Putamen (tissue), 1 donor: ENCODE measurements at regions not wholly inside any gene's neighbourhood (a gene's known extent, or its start where the extent isn't known, plus 50 kb on each side); places are given as distances from the start of the nearest gene placed in this dataset.

Experiments used
- DNase-seq: peaks from one replicate; pipeline ENCODE4 v3.0.0-alpha.2; 2016; ENCODE audit warnings: low spot score

DNA sequence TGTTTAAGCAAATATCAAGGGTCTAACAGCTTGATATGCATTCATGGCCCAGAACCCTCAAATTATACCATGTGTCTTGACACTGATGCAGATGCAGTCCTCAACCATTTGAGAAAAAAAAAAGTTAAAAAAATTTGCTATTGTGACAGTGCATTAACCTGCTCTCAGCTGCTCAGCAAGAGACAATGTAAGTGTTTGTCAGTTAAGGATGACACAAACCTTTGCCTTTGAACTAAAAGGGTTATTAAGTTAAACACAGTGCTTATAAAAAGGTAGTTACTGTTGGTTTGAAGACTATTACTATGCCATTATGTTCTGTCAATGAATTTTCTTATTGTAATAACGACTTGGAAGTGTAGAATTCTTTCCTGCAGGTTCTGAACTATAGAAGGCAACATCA is 655.6 kb upstream of the NEGR1 start:
- no peak for DNase-seq

GRCh38 chr1:72936942-72937341 is 654.6 kb upstream of the NEGR1 start:
- DNase-seq, result no peak

GRCh38 chr1:72936151-72936740 is 653.9 kb upstream of the NEGR1 start:
- no peak for DNase-seq

DNA sequence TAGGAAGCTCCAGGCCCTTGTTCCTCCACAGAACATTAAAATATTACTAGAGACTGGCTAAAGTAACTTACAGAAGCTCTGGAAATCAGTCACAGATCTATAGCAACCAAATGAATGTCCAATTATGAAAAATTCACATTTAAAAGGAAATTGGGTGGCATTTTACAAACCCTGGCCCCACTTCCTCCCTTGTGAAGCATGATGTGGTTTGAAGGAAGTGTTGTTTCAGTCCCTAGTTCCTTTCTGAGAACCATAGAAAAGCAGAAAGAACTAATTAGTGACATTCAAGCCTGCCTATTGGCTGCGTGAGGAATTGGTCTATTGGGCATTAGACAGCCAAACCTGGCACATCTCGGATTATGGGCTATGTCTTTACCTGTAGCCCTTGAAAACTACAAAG is 649.7 kb upstream of the NEGR1 start:
- DNase-seq, result no peak

GRCh38 chr1:72930528-72930927 is 648.2 kb upstream of the NEGR1 start:
- DNase-seq, result no peak

GRCh38 chr1:72918940-72919339 is 636.6 kb upstream of the NEGR1 start:
- no peak for DNase-seq

GRCh38 chr1:72917920-72918319 is 635.6 kb upstream of the NEGR1 start:
- no peak for DNase-seq

- no peak for DNase-seq
These were observed 633.2 kb upstream of the NEGR1 start for GRCh38 chr1:72915581-72915980.

- DNase-seq, result no peak
These were observed 629.3 kb upstream of the NEGR1 start for GRCh38 chr1:72911656-72912055.

DNA sequence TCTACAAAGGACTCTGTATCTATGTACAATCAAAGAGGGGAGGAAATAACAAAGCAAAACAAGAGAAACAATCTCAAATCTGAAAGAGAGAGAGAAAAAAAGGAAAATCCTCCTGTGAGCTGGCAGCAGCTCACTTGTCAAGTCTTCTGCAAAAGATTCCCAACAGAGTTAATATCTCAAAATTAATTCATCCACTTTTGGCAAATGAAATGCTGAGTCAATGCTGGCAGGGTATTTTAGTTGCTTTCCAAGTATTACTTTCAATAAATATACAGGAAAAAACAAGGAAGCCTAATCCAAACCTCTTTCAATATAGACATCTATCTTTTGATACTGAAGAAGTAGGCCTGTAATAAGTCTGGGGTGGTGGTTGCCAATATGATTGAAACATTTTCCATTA is 613.9 kb upstream of the NEGR1 start:
- no peak for DNase-seq

DNA sequence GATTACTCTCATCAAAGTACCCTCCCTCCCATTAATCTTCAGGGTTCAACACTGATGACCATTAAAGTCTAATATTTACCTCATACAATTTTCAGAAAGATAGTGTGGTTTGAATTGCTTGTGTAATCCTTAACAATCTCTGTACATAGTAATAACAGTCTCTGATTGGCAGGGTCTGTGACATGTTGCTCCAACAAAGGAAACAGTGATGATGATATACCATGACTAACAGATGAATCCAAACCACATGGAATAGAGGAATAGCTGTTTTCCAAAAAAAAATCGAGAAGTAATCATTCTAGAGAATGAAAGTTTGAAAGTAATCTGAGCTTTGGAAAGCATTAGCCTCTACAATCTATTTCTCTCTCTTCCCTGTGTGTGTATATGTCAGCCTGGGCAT is 610.1 kb upstream of the NEGR1 start:
- DNase-seq, result no peak

DNA sequence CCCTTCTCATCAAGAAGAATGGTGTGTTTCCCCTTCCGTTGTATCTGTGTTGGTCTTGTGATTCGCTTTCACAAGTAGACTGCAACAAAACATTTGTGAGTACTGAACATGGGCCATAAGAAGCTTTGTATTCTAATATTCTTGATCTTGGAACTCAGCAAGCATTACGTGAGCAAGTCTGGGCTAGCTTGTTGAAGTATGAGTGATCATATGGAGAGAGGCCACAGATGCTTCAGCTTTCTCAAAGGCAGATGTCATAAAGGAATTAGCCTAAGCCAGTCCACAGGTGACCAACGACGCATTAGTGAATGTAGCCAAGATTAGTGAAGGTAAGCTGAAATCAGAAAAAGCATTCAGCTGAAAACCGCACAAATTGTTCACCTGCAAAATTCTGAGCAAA is 609.6 kb upstream of the NEGR1 start:
- DNase-seq, result no peak

- no peak for DNase-seq
These were observed 603.5 kb upstream of the NEGR1 start for GRCh38 chr1:72885841-72886240.

DNA sequence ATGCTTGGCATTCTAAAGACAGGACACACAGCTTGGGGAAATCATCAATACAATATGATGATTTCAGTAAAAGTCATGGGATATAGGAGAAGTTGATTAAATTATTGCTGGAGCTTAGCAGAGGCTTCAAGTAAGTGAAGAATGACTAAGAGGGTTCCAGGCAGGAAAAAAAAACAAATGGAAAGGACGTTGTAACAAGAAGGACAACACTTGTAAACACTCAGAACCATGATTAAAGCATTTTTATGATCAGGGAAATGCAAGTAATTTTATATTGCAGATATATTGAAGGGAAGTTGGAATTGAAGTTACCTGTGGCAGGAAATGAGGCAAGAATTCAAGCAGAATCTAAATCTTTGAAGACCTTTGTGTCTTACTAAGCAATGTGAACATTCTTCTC is 602.7 kb upstream of the NEGR1 start:
- DNase-seq, result no peak

DNA sequence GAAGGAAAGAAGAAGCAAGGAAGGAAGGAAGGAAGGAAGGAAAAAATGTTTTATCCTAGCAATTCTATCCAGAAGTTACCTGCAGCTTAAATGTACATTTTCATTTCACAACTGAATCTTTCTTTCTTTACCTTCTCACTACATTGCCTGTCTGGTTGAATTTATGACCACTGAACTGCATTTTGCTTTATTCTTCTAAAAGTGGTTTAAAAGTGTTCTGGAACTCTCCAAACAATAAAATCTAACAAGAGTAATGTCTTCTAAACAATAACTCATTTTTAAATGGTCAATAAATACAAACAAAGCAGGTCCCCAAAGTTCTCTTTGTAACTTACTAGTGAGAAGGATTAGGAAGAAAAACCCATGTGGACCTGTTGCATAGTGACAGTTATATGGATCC is 587.5 kb upstream of the NEGR1 start:
- DNase-seq, result no peak

DNA sequence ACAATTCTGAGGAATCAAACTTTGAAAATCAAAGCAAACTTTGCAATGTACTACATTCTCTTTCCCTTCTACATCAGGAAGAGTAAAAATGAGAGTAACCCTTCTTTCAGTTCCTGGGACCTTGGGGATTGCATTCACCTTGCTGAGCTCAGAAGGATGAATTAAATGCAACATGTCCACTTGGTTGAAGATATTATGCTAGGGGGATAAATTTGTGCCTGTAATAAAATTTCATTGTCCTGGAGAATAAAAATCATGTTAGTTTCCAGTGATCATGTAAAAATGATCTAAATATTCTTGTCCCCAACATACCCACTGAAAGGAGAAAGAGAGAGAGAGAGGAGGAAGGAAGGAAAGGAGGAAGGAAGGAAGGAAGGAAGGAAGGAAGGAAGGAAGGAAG is 587.1 kb upstream of the NEGR1 start:
- DNase-seq, result no peak

GRCh38 chr1:72851597-72851996 is 569.3 kb upstream of the NEGR1 start:
- DNase-seq, result no peak

DNA sequence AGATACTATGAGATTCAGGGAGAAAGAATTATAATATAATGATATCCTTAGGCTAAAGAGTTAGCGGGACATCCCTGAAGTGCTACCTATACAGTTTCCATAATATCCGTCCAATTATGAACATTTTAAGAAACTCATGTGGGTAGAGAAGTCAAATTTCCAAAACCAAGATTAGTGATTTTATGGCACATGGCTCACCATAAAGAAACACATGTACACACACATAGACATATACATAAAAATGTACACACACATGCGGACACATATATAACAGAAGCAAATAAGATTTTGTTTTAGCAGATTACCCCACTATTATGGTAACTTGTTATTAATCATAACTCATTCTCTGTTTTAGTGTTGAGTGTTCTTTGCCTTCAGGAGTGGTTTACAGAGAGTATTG is 566.7 kb upstream of the NEGR1 start:
- no peak for DNase-seq

- no peak for DNase-seq
These were observed 565.3 kb upstream of the NEGR1 start for GRCh38 chr1:72847651-72848050.

GRCh38 chr1:72846476-72847278 is 564.3 kb upstream of the NEGR1 start:
- DNase-seq, result no peak

DNA sequence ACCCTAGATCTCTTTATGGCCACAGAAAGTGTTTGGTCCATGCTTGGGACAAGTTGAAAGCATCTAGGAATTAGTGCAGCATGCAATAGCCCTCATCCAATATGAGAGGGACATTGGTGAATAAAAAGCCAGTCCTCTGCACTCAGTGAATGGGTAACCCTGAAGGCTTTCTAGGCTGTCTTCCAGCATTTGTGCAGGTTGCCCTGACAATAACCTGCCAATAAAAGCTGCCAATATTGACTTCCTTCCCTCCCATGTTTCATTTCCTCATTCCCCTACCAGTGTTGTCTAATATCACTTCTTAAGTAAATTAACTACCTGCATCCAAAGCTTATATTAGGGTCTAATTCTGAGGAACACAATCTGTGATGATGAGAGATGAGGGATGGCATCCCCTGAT is 563.6 kb upstream of the NEGR1 start:
- no peak for DNase-seq

- no peak for DNase-seq
These were observed 563.0 kb upstream of the NEGR1 start for GRCh38 chr1:72845381-72845780.

GRCh38 chr1:72837781-72838180 is 555.4 kb upstream of the NEGR1 start:
- no peak for DNase-seq
